Parathyroid adenoma (tissue), 2 donors: ENCODE measurements at regions not wholly inside any gene's neighbourhood (a gene's known extent, or its start where the extent isn't known, plus 50 kb on each side); places are given as distances from the start of the nearest gene placed in this dataset.

ENCODE experiments used
- H2AFZ ChIP-seq: fragments of 300-600 bp; sonication (generic); one replicate; pipeline ENCODE4 v1.7.0; 2017; ENCODE audit warnings: antibody characterized with exemption, mild to moderate bottlenecking
- H3K27ac ChIP-seq: fragments of 300-600 bp; sonication (generic); one replicate; pipeline ENCODE4 v1.7.0; 2017
- H3K27me3 ChIP-seq: fragments of 300-600 bp; sonication (generic); one replicate; pipeline ENCODE4 v1.7.0; 2017; ENCODE audit warnings: low read length; ENCODE audit not compliant: control insufficient read depth, insufficient read depth
- H3K36me3 ChIP-seq: fragments of 300-600 bp; sonication (generic); one replicate; pipeline ENCODE4 v1.7.0; 2017; ENCODE audit warnings: low read length; ENCODE audit not compliant: control insufficient read depth, insufficient read depth
- H3K4me1 ChIP-seq: fragments of 300-600 bp; sonication (generic); one replicate; pipeline ENCODE4 v1.7.0; 2017; ENCODE audit warnings: control low read depth
- H3K4me2 ChIP-seq: fragments of 300-600 bp; sonication (generic); one replicate; pipeline ENCODE4 v1.7.0; 2017; ENCODE audit warnings: low read length
- H3K4me3 ChIP-seq: fragments of 300-600 bp; sonication (generic); one replicate; pipeline ENCODE4 v1.7.0; 2017; ENCODE audit warnings: low read depth, low read length
- H3K79me2 ChIP-seq: fragments of 300-600 bp; sonication (generic); one replicate; pipeline ENCODE4 v1.7.0; 2017; ENCODE audit warnings: control low read depth
- H3K9ac ChIP-seq: fragments of 300-600 bp; sonication (generic); one replicate; pipeline ENCODE4 v1.7.0; 2017; ENCODE audit warnings: mild to moderate bottlenecking
- H3K9me3 ChIP-seq: fragments of 300-600 bp; sonication (generic); one replicate; pipeline ENCODE4 v1.7.0; 2017; ENCODE audit warnings: low read length; ENCODE audit not compliant: control insufficient read depth
- CTCF ChIP-seq: fragments of 300-600 bp; sonication (generic); IDR thresholded peaks from one replicate; pipeline ENCODE4 v1.7.0; 2017; ENCODE audit warnings: antibody characterized with exemption, mild to moderate bottlenecking
- donor health status: primary hyperparathyroidism.

DNA sequence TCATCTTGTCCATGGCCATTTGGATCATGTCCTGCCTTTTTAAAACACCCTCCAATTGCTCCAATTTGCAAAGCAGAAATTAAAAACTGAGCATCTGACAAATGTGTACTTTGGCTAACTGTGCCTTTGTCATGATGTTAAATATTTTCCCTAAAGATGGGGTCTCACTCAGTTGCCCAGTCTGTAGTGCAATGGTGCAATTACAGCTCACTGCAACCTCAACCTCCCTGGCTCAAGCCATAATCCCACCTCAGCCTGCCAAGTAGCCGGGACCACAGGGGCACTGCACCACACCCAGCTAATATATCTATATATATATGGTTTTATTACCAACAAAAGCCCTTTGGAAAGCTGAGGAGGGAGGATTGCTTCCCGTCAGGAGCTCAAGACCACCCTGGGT, 782.7 kb downstream of the UQCRFS1 start:
- H3K4me3 ChIP-seq: no peak overlapping the region
- no peak overlapping the region for H3K4me2 ChIP-seq
- no peak for TF ChIP-seq CTCF
- no peak overlapping the region for H3K9ac ChIP-seq
- no peaks in the 10 kb centered on the region for H3K79me2 ChIP-seq
- H3K27me3 ChIP-seq: no peaks in the 10 kb centered on the region
- no peaks in the 10 kb centered on the region for H3K4me1 ChIP-seq
- no peaks in the 10 kb centered on the region for H3K9me3 ChIP-seq
- H3K36me3 ChIP-seq: no peaks in the 10 kb centered on the region
- no peak overlapping the region for H3K27ac ChIP-seq
- no peak overlapping the region for H2AFZ ChIP-seq

DNA sequence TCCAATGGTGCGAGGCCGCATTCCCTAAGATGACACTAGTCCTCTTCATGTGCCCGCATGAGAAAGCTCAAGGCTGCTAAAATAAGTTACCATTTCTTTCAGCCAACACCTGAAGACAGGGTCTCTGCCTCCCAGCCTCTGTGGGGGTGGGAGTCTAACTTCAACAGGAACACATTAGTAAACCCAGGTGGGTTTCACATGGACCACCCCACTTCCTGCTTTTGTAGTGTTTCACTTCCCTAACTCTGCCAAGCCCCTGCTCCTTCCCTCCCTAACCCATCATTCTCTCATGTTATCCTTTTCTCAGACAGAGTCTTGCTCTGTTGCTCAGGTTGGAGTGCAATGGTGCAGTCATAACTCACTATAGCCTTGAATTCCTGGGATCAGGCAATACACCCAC, 783.6 kb downstream of the UQCRFS1 start:
- Histone ChIP-seq H3K27me3 (no peaks in the 10 kb centered on the region), H3K9ac (no peak overlapping the region), H3K9me3 (no peaks in the 10 kb centered on the region), H3K4me1 (no peaks in the 10 kb centered on the region), H3K27ac (no peak overlapping the region), H3K4me3 (no peak overlapping the region), H2AFZ (no peak overlapping the region), H3K4me2 (no peak overlapping the region), H3K79me2 (no peaks in the 10 kb centered on the region), H3K36me3 (no peaks in the 10 kb centered on the region)
- no peak for TF ChIP-seq CTCF

GRCh38 chr19:28428663-28429348, 784.1 kb downstream of the UQCRFS1 start:
- Histone ChIP-seq H3K27ac (no peak overlapping the region), H3K36me3 (no peaks in the 10 kb centered on the region), H3K79me2 (no peaks in the 10 kb centered on the region), H3K4me3 (no peak overlapping the region), H2AFZ (no peak overlapping the region), H3K4me2 (no peak overlapping the region), H3K9me3 (no peaks in the 10 kb centered on the region), H3K27me3 (no peaks in the 10 kb centered on the region), H3K9ac (no peak overlapping the region), H3K4me1 (no peaks in the 10 kb centered on the region)
- no peak for TF ChIP-seq CTCF

DNA sequence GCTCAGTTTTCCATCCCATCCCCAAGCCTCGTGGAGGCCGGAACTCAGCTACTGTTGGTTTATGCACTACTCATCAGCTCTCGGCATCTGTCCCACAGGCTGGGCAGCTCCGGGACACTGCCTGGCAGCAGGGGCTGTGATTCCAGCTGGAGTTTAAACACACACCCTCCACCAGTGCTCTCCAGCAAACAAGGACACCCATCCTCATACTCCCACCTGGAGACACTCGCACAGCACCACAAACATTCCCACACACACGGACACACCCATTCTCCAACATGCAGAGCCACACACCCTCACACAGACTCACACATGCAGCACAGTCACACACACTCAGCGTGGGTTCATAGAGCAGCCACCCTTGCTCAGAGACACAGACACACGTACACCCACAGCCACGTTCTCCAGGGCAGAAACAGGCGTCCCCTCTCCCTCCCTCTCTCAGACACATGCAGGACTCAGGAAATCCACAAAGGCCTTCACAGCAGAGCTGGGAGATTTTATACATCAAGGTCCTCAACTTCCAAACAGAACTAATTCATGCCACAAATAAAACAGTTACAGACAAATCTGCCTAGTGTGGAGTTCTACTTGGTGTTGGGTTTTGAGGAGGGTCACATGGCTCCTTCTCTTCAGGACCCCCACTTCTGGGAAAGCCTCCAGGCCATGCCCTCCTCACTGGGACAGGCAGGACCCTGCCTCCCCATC, 785.4 kb downstream of the UQCRFS1 start:
- no peak overlapping the region for H2AFZ ChIP-seq
- no peak for TF ChIP-seq CTCF
- no peak overlapping the region for H3K4me3 ChIP-seq
- H3K4me1 ChIP-seq: no peaks in the 10 kb centered on the region
- no peaks in the 10 kb centered on the region for H3K79me2 ChIP-seq
- no peaks in the 10 kb centered on the region for H3K36me3 ChIP-seq
- H3K4me2 ChIP-seq: no peak overlapping the region
- H3K9ac ChIP-seq: no peak overlapping the region
- H3K9me3 ChIP-seq: no peaks in the 10 kb centered on the region
- no peak overlapping the region for H3K27ac ChIP-seq
- H3K27me3 ChIP-seq: no peaks in the 10 kb centered on the region
